T-cell (primary cell): ENCODE measurements at regions not wholly inside any gene's neighbourhood (a gene's known extent, or its start where the extent isn't known, plus 50 kb on each side); places are given as distances from the start of the nearest gene placed in this dataset.

Source experiments
- ATAC-seq, 4 experiments: fragments of 200-7000 bp in 3 of 4; fragments of 150-1000 bp in 1 of 4; cut with Tn5 transposase; replicated peaks in 1 of 4; 1 replicate in 3 of 4; 2 replicates in 1 of 4; pipeline ENCODE4 v1.10.0; 2021; ENCODE audit warnings: moderate library complexity in 3 of 4, mild to moderate bottlenecking in 2 of 4, moderate number of reproducible peaks in 1 of 4
- CTCF ChIA-PET, 2 donors: fragments of 300-600 bp; sonication (Branson Sonifier 250); formaldehyde crosslinking; loops; one replicate each; lab custom pipeline; 2022; ENCODE audit warnings: antibody characterized with exemption in 2 of 2; lab: Charles Lee
- POLR2A ChIA-PET, 2 donors: fragments of 300-600 bp; sonication (Branson Sonifier 250); formaldehyde crosslinking; loops; one replicate each; lab custom pipeline; 2022; ENCODE audit warnings: antibody characterized with exemption in 2 of 2; lab: Charles Lee
- DNase-seq, 35 experiments: peaks; one replicate each; pipeline versions ENCODE4 v3.0.0 to v3.0.0-alpha.2; 2013 to 2023
- H3K27ac ChIP-seq: one replicate; pipeline ENCODE4 v1.5.1; 2013; ENCODE audit warnings: low read length
- H3K27me3 ChIP-seq, 2 experiments: replicated peaks in 1 of 2; 1 replicate in 1 of 2; 2 replicates in 1 of 2; pipeline versions ENCODE4 v1.6.1 to v1.7.0; 2013; ENCODE audit warnings: low read length in 1 of 2, mixed read lengths in 1 of 2; ENCODE audit not compliant: control insufficient read depth in 2 of 2, insufficient read depth in 2 of 2; ENCODE audit errors: extremely low read depth in 1 of 2
- H3K36me3 ChIP-seq, 2 donors: 1 replicate in 1 of 2; 2 replicates in 1 of 2; pipeline versions ENCODE4 v1.6.1 to v1.7.0; 2013; ENCODE audit warnings: low read length in 1 of 2; ENCODE audit not compliant: control insufficient read depth in 2 of 2, insufficient read depth in 1 of 2; ENCODE audit errors: extremely low read depth in 1 of 2
- H3K4me1 ChIP-seq, 2 experiments: 1 replicate in 1 of 2; 2 replicates in 1 of 2; pipeline versions ENCODE4 v1.6.1 to v1.7.0; 2013; ENCODE audit warnings: low read length in 2 of 2, mixed read lengths in 1 of 2; ENCODE audit not compliant: insufficient read depth in 2 of 2, control insufficient read depth in 1 of 2; ENCODE audit errors: extremely low read depth in 1 of 2
- H3K4me3 ChIP-seq, 2 donors: 1 replicate in 1 of 2; 2 replicates in 1 of 2; pipeline versions ENCODE4 v1.5.1 to v1.7.0; 2013; ENCODE audit warnings: mild to moderate bottlenecking in 2 of 2, low read length in 1 of 2, moderate library complexity in 1 of 2; ENCODE audit not compliant: control insufficient read depth in 1 of 2; ENCODE audit errors: extremely low read depth in 1 of 2
- H3K9me3 ChIP-seq: 2 replicates; pipeline ENCODE4 v1.7.0; 2013
- H3K27ac Mint-ChIP-seq, 2 donors: one replicate each; pipeline ENCODE4 v1.8.0; 2020 to 2021; ENCODE audit warnings: mild to moderate bottlenecking in 2 of 2, mixed read lengths in 2 of 2
- H3K27me3 Mint-ChIP-seq, 2 donors: one replicate each; pipeline ENCODE4 v1.8.0; 2021 to 2022; ENCODE audit warnings: mixed read lengths in 2 of 2
- H3K36me3 Mint-ChIP-seq: one replicate; pipeline ENCODE4 v1.8.0; 2021; ENCODE audit warnings: mixed read lengths
- H3K4me1 Mint-ChIP-seq, 3 donors: one replicate each; pipeline ENCODE4 v1.8.0; 2020 to 2022; ENCODE audit warnings: mixed read lengths in 3 of 3, mild to moderate bottlenecking in 1 of 3
- H3K4me3 Mint-ChIP-seq, 3 donors: one replicate each; pipeline ENCODE4 v1.8.0; 2020 to 2022; ENCODE audit warnings: mild to moderate bottlenecking in 3 of 3, mixed read lengths in 3 of 3, moderate library complexity in 3 of 3
- H3K9me3 Mint-ChIP-seq, 3 donors: one replicate each; pipeline ENCODE4 v1.8.0; 2020 to 2022; ENCODE audit warnings: mixed read lengths in 3 of 3
- WGBS: methylation state at CpG from one replicate; pipeline ENCODE4 v1.1.5; 2013; ENCODE audit warnings: missing lambda C conversion rate; ENCODE audit not compliant: insufficient coverage; 5-methylcytosine and 5-hydroxymethylcytosine counted together

DNA sequence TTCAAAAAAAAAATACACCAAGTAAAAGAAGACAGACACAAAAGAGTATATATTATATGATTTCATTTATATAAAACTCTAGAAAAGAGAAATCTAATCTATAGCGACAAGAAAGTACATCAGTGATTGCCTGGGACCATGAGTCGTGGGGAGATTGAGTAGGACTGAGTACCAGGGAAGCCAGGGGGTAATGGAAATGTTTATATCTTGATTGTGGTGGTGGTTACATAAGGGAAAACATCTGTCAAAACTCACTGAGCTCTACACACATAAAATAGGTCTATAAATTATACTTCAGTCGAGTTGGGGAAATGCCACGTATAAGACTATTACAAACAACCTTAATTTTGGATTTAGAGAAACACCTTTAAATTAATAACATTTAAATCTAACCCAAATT, 117.4 kb downstream of the TRIM29 start:
- WGBS, result no CpG with 5 or more reads among the region's 4 CpGs
- no peaks in the 10 kb centered on the region for H3K36me3 ChIP-seq
- no peak for DNase-seq
- no peak for ATAC-seq
- CTCF ChIA-PET, result interaction anchor here in 1 of 2 donors (0.7 kb wide), 1 partner anchor 34 kb away, joined by 3 read pairs; no protein-coding TSS in a partner anchor
- no peaks in the 10 kb centered on the region for H3K36me3 Mint-ChIP-seq
- H3K9me3 Mint-ChIP-seq, result peaks cover 0 to 4% (median 0%) of the 10 kb centered on the region in 3 donors
- no peak overlapping the region for H3K4me3 Mint-ChIP-seq
- peaks cover 0 to 22% of the 10 kb centered on the region in 2 experiments for H3K27me3 ChIP-seq
- H3K9me3 ChIP-seq, result no peaks in the 10 kb centered on the region
- H3K4me3 ChIP-seq, result no peak overlapping the region
- H3K4me1 Mint-ChIP-seq, result no peaks in the 10 kb centered on the region
- no peak overlapping the region for H3K27ac ChIP-seq
- POLR2A ChIA-PET, result no interaction called here
- peaks cover 22 to 36% of the 10 kb centered on the region in 2 donors for H3K27me3 Mint-ChIP-seq
- H3K4me1 ChIP-seq, result no peaks in the 10 kb centered on the region
- H3K27ac Mint-ChIP-seq, result no peak overlapping the region

DNA sequence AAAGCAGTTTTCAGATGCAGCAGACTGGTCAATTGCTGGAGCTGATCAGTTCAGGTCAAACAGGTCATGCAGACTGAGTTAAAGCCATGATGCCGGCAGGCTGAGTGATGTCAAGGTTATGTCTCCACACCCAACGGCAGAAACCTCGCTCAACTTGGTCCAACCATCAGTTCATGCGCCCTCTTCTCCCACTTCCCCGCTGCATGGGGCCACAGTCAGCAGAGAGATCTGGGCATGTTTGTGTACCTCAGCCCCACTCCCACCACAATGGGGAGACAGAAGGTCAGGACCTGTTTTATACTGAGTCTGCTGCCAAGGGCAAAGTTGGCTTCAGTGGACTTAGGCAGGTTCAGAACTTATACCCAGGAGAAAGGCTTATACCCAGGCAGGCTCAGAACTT, 118.7 kb downstream of the TRIM29 start:
- Histone ChIP-seq H3K27ac (no peak overlapping the region), H3K9me3 (no peaks in the 10 kb centered on the region), H3K36me3 (no peaks in the 10 kb centered on the region), H3K4me3 (no peak overlapping the region), H3K4me1 (no peaks in the 10 kb centered on the region), H3K27me3 (peaks cover 0 to 23% of the 10 kb centered on the region in 2 experiments)
- POLR2A ChIA-PET, result no interaction called here
- Mint-ChIP-seq H3K4me1 (no peaks in the 10 kb centered on the region), H3K4me3 (no peak overlapping the region), H3K27me3 (peaks cover 35 to 48% of the 10 kb centered on the region in 2 donors), H3K36me3 (no peaks in the 10 kb centered on the region), H3K9me3 (peaks cover 0 to 4% (median 0%) of the 10 kb centered on the region in 3 donors), H3K27ac (no peak overlapping the region)
- DNase-seq (no peak), ATAC-seq (no peak)
- WGBS, result 92% methylated on average over 4 of the region's 5 CpGs
- CTCF ChIA-PET, result no interaction called here

DNA sequence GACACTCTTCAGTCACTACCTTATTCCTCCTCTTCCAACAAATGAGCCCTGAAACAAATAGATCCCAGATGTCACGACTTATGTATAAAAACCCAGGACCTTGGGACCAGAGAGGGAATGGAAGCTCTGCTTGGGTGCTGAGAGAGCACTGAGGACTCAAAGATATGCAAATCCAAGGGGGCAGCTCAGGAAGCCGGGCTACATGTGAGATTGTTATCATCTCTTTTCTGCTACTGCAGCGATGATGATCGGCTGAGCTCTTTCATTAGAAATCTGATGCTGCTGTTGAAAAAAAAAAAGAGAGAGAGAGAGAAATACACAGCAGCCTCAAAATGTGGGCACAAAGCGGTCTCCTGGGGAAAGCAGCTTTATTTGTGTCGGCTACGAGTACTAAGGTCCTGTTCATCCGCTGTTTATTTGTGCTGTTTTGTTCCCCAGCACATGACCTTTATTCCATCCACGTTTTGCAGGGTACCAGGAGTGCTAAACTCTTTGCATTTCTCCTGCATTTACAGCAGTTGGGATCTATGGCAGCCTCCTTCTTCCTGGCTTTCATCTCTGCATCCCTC, 120.2 kb downstream of the TRIM29 start:
- no peak for DNase-seq
- no peak overlapping the region for H3K27ac ChIP-seq
- H3K9me3 ChIP-seq, result no peaks in the 10 kb centered on the region
- ChIA-PET CTCF (no interaction called here), POLR2A (no interaction called here)
- no peaks in the 10 kb centered on the region for H3K4me1 ChIP-seq
- no peak overlapping the region for H3K4me3 ChIP-seq
- no peak overlapping the region for H3K4me3 Mint-ChIP-seq
- H3K27me3 Mint-ChIP-seq, result peaks cover 36 to 42% of the 10 kb centered on the region in 2 donors
- no peak for ATAC-seq
- peaks cover 0 to 4% (median 0%) of the 10 kb centered on the region in 3 donors for H3K9me3 Mint-ChIP-seq
- peaks cover 0 to 36% of the 10 kb centered on the region in 2 experiments for H3K27me3 ChIP-seq
- H3K36me3 Mint-ChIP-seq, result no peaks in the 10 kb centered on the region
- H3K27ac Mint-ChIP-seq, result no peak overlapping the region
- no peaks in the 10 kb centered on the region for H3K36me3 ChIP-seq
- WGBS, result 26% methylated on average over 6 of the region's 9 CpGs
- H3K4me1 Mint-ChIP-seq, result no peaks in the 10 kb centered on the region

DNA sequence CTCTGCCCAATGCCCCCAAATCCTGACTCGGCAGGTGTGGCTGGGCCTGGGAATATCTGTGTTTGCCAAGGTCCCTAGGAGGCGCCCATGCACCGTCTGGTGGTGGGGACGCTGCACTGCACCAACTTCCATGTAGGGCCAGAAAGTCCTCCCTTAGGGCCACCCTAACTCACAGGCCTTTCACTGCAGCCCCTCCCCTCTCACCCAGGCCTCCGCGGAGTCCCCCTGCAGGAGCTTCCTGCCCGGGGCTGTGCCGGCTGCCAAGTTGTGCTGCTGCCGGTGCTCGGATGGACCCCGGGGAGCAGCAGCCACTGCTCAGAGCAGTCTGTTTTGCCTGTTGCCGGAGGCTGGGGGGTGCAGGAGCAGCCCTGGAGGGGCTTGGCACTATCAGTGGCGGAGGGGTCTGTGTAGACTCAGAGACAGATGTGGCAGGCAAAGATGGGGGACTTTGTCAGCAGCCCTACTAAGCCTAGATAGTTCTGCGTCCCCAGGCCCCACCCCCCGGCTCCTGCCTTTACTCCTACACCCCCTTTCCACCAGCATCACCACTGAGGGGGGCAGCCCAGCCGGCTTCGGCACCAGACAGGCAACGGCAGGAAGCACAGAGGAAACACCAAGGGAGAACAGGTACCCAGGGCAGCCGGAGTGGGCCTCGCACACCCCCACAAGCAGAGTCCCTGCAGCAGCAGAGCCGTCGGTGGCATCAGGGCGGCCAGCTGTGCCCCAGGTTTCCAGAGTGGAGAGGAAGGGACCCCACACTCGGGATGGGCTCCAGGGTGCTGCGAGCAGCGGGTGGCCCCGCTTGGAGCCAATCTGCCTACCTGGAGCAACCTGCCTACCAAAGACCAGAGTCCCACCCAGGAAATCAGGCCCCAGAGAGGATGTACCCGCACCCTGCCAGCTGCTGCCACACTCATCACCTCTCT, 124.3 kb downstream of the TRIM29 start:
- no peaks in the 10 kb centered on the region for H3K9me3 Mint-ChIP-seq
- peak in 1 of 35 experiments; percentile 3 for DNase-seq
- Histone ChIP-seq H3K27ac (no peak overlapping the region), H3K4me3 (no peak overlapping the region), H3K9me3 (no peaks in the 10 kb centered on the region), H3K36me3 (no peaks in the 10 kb centered on the region), H3K27me3 (peaks cover 0 to 53% of the 10 kb centered on the region in 2 experiments), H3K4me1 (no peaks in the 10 kb centered on the region)
- H3K27ac Mint-ChIP-seq, result no peak overlapping the region
- H3K27me3 Mint-ChIP-seq, result peaks cover 60 to 62% of the 10 kb centered on the region in 2 donors
- no peak overlapping the region for H3K4me3 Mint-ChIP-seq
- H3K36me3 Mint-ChIP-seq, result no peaks in the 10 kb centered on the region
- ATAC-seq, result no peak
- 38% methylated on average over 24 of the region's 28 CpGs for WGBS
- POLR2A ChIA-PET, result no interaction called here
- CTCF ChIA-PET, result no interaction called here
- no peaks in the 10 kb centered on the region for H3K4me1 Mint-ChIP-seq

DNA sequence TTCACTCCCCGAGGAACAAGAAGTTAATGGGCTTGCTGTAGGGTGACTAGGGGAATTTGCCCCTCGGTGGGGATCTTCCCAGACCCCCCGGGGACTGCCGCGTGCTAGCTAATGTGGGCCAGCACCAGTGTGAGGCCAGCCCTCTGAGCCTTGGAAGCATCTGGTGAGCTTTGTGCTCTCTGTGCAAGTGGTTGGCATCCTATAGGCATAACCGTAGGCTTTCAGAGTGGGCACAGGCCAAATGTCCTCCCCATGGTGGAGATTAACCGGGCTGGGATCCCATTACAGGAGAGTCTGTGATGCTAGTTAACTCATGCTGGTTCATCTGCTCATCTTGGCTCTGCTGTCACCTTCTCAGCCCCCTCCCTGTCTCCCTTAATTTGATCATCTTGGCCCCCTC, 125.7 kb downstream of the TRIM29 start:
- H3K36me3 ChIP-seq, result no peaks in the 10 kb centered on the region
- peaks cover 59% of the 10 kb centered on the region in 2 donors for H3K27me3 Mint-ChIP-seq
- ATAC-seq (no peak), DNase-seq (no peak)
- POLR2A ChIA-PET, result no interaction called here
- no peak overlapping the region for H3K4me3 ChIP-seq
- no peaks in the 10 kb centered on the region for H3K36me3 Mint-ChIP-seq
- no peak overlapping the region for H3K4me3 Mint-ChIP-seq
- CTCF ChIA-PET, result no interaction called here
- no peaks in the 10 kb centered on the region for H3K9me3 ChIP-seq
- WGBS, result 75% methylated on average over 6 of the region's 7 CpGs
- no peaks in the 10 kb centered on the region for H3K4me1 Mint-ChIP-seq
- no peaks in the 10 kb centered on the region for H3K4me1 ChIP-seq
- no peak overlapping the region for H3K27ac Mint-ChIP-seq
- H3K27me3 ChIP-seq, result peaks cover 0 to 49% of the 10 kb centered on the region in 2 experiments
- H3K9me3 Mint-ChIP-seq, result no peaks in the 10 kb centered on the region
- no peak overlapping the region for H3K27ac ChIP-seq

DNA sequence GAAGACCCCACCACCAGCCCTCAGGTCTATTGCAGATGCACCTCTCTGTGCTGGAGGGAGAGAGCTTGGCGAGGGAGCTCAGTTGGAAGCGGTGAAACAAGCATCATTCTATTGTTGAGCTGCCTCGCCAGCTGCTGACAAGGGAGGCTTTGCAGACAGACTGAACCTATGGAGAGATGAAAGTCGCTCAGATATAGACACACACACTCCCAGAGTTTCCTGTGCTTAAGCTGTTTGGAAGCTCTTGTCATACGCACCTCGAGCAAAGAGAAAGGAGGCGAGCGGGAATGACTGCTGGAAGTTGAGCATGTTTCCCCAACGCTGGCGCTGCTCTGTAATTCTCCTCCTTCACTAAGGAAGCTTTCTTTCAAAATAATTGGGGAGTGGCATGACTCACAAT, 126.1 kb downstream of the TRIM29 start:
- H3K27me3 Mint-ChIP-seq, result peaks cover 58% of the 10 kb centered on the region in 2 donors
- Histone ChIP-seq H3K36me3 (no peaks in the 10 kb centered on the region), H3K27ac (no peak overlapping the region), H3K27me3 (peaks cover 0 to 45% of the 10 kb centered on the region in 2 experiments), H3K4me3 (no peak overlapping the region), H3K9me3 (no peaks in the 10 kb centered on the region), H3K4me1 (no peaks in the 10 kb centered on the region)
- no peak overlapping the region for H3K27ac Mint-ChIP-seq
- ChIA-PET POLR2A (no interaction called here), CTCF (no interaction called here)
- DNase-seq (no peak), ATAC-seq (no peak)
- H3K4me1 Mint-ChIP-seq, result no peaks in the 10 kb centered on the region
- no peaks in the 10 kb centered on the region for H3K9me3 Mint-ChIP-seq
- WGBS, result 40% methylated on average over 1 of the region's 10 CpGs
- H3K36me3 Mint-ChIP-seq, result no peaks in the 10 kb centered on the region
- H3K4me3 Mint-ChIP-seq, result no peak overlapping the region
